ENCODE measurements at regions not wholly inside any gene's neighbourhood (a gene's known extent, or its start where the extent isn't known, plus 50 kb on each side); places are given as distances from the start of the nearest gene placed in this dataset.

GRCh38 chr2:136407117-136407951 lies 289.4 kb upstream of the CXCR4 start:
- H3K27me3 ChIP-seq (ENCODE audit: insufficient read depth, low read length, poor library complexity, severe bottlenecking) = peaks cover 14% of the 10 kb centered on the region
- H3K9me3 ChIP-seq (ENCODE audit: low read length) = no peaks in the 10 kb centered on the region
- peaks cover 26 to 75% of the 10 kb centered on the region in 2 donors for H3K27me3 Mint-ChIP-seq
- peaks cover 6 to 14% (median 7%) of the 10 kb centered on the region in 3 donors for H3K4me1 Mint-ChIP-seq
- H3K9me3 Mint-ChIP-seq = no peaks in the 10 kb centered on the region
- H3K4me3 ChIP-seq (ENCODE audit: low read length) = no peak overlapping the region
- no peak for DNase-seq
- no peaks in the 10 kb centered on the region for H3K36me3 ChIP-seq (ENCODE audit: insufficient read depth, low read length)
- H3K27ac ChIP-seq (ENCODE audit: low read depth, low read length) = no peak overlapping the region
- ChIA-PET CTCF (no interaction called here), POLR2A (no interaction called here)
- peak overlapping the region in 1 of 8 donors; percentile 34 for H3K27ac Mint-ChIP-seq
- no peak overlapping the region for H3K4me3 Mint-ChIP-seq
- H3K4me1 ChIP-seq (ENCODE audit: insufficient read depth, low read length) = no peaks in the 10 kb centered on the region
- no peaks in the 10 kb centered on the region for H3K36me3 Mint-ChIP-seq

- Mint-ChIP-seq H3K4me1 (peaks cover 6 to 14% (median 7%) of the 10 kb centered on the region in 3 donors), H3K27ac (peak overlapping the region in 1 of 8 donors; percentile 13), H3K9me3 (no peaks in the 10 kb centered on the region), H3K36me3 (no peaks in the 10 kb centered on the region), H3K4me3 (no peak overlapping the region), H3K27me3 (peaks cover 25 to 84% of the 10 kb centered on the region in 2 donors)
- CTCF ChIA-PET = no interaction called here
- peaks cover 14% of the 10 kb centered on the region for H3K27me3 ChIP-seq (ENCODE audit: insufficient read depth, low read length, poor library complexity, severe bottlenecking)
- no peaks in the 10 kb centered on the region for H3K9me3 ChIP-seq (ENCODE audit: low read length)
- no peak for DNase-seq
- no peaks in the 10 kb centered on the region for H3K36me3 ChIP-seq (ENCODE audit: insufficient read depth, low read length)
- H3K27ac ChIP-seq (ENCODE audit: low read depth, low read length) = no peak overlapping the region
- POLR2A ChIA-PET = no interaction called here
- no peaks in the 10 kb centered on the region for H3K4me1 ChIP-seq (ENCODE audit: insufficient read depth, low read length)
- H3K4me3 ChIP-seq (ENCODE audit: low read length) = no peak overlapping the region
These were observed 287.0 kb upstream of the CXCR4 start for GRCh38 chr2:136404925-136405324.

- ChIA-PET CTCF (no interaction called here), POLR2A (no interaction called here)
- Histone ChIP-seq H3K4me3 (ENCODE audit: low read length) (no peak overlapping the region), H3K27ac (ENCODE audit: low read depth, low read length) (no peak overlapping the region), H3K36me3 (ENCODE audit: insufficient read depth, low read length) (no peaks in the 10 kb centered on the region), H3K9me3 (ENCODE audit: low read length) (no peaks in the 10 kb centered on the region), H3K27me3 (ENCODE audit: insufficient read depth, low read length, poor library complexity, severe bottlenecking) (peaks cover 14% of the 10 kb centered on the region), H3K4me1 (ENCODE audit: insufficient read depth, low read length) (no peaks in the 10 kb centered on the region)
- Mint-ChIP-seq H3K36me3 (no peaks in the 10 kb centered on the region), H3K4me3 (no peak overlapping the region), H3K4me1 (peaks cover 6 to 14% (median 7%) of the 10 kb centered on the region in 3 donors), H3K27ac (no peak overlapping the region), H3K27me3 (peaks cover 22 to 81% of the 10 kb centered on the region in 2 donors), H3K9me3 (no peaks in the 10 kb centered on the region)
- DNase-seq = no peak
These were observed 286.2 kb upstream of the CXCR4 start for GRCh38 chr2:136404176-136404575.

- Mint-ChIP-seq H3K4me1 (no peaks in the 10 kb centered on the region), H3K9me3 (no peaks in the 10 kb centered on the region), H3K36me3 (no peaks in the 10 kb centered on the region), H3K27ac (no peak overlapping the region), H3K4me3 (no peak overlapping the region), H3K27me3 (peaks cover 15 to 63% of the 10 kb centered on the region in 2 donors)
- POLR2A ChIA-PET = no interaction called here
- no peak overlapping the region for H3K27ac ChIP-seq (ENCODE audit: low read depth, low read length)
- no peaks in the 10 kb centered on the region for H3K4me1 ChIP-seq (ENCODE audit: insufficient read depth, low read length)
- peaks cover 8% of the 10 kb centered on the region for H3K27me3 ChIP-seq (ENCODE audit: insufficient read depth, low read length, poor library complexity, severe bottlenecking)
- CTCF ChIA-PET = interaction anchor here (2.3 kb wide), 1 partner anchor 17 kb away, joined by 10 read pairs; no protein-coding TSS in a partner anchor
- no peaks in the 10 kb centered on the region for H3K36me3 ChIP-seq (ENCODE audit: insufficient read depth, low read length)
- DNase-seq = no peak
- no peaks in the 10 kb centered on the region for H3K9me3 ChIP-seq (ENCODE audit: low read length)
- H3K4me3 ChIP-seq (ENCODE audit: low read length) = no peak overlapping the region
These were observed 284.3 kb upstream of the CXCR4 start for GRCh38 chr2:136402281-136402680.

- H3K27me3 ChIP-seq (ENCODE audit: insufficient read depth, low read length, poor library complexity, severe bottlenecking) = no peaks in the 10 kb centered on the region
- no peak for DNase-seq
- no peaks in the 10 kb centered on the region for H3K4me1 ChIP-seq (ENCODE audit: insufficient read depth, low read length)
- POLR2A ChIA-PET = no interaction called here
- Mint-ChIP-seq H3K36me3 (no peaks in the 10 kb centered on the region), H3K4me3 (no peak overlapping the region), H3K27ac (no peak overlapping the region), H3K9me3 (no peaks in the 10 kb centered on the region), H3K27me3 (peaks cover 13 to 42% of the 10 kb centered on the region in 2 donors), H3K4me1 (no peaks in the 10 kb centered on the region)
- H3K36me3 ChIP-seq (ENCODE audit: insufficient read depth, low read length) = no peaks in the 10 kb centered on the region
- H3K4me3 ChIP-seq (ENCODE audit: low read length) = no peak overlapping the region
- CTCF ChIA-PET = no interaction called here
- no peak overlapping the region for H3K27ac ChIP-seq (ENCODE audit: low read depth, low read length)
- no peaks in the 10 kb centered on the region for H3K9me3 ChIP-seq (ENCODE audit: low read length)
These were observed 281.8 kb upstream of the CXCR4 start for GRCh38 chr2:136399667-136400289.

- H3K4me1 ChIP-seq (ENCODE audit: insufficient read depth, low read length) = peaks cover 5% of the 10 kb centered on the region
- no peak for DNase-seq
- Mint-ChIP-seq H3K9me3 (no peaks in the 10 kb centered on the region), H3K27me3 (peaks cover 0 to 7% of the 10 kb centered on the region in 2 donors), H3K27ac (no peak overlapping the region), H3K4me1 (peaks cover 5 to 7% (median 6%) of the 10 kb centered on the region in 3 donors), H3K36me3 (no peaks in the 10 kb centered on the region), H3K4me3 (no peak overlapping the region)
- H3K27me3 ChIP-seq (ENCODE audit: insufficient read depth, low read length, poor library complexity, severe bottlenecking) = no peaks in the 10 kb centered on the region
- H3K4me3 ChIP-seq (ENCODE audit: low read length) = no peak overlapping the region
- no peaks in the 10 kb centered on the region for H3K36me3 ChIP-seq (ENCODE audit: insufficient read depth, low read length)
- H3K27ac ChIP-seq (ENCODE audit: low read depth, low read length) = no peak overlapping the region
- POLR2A ChIA-PET = no interaction called here
- H3K9me3 ChIP-seq (ENCODE audit: low read length) = no peaks in the 10 kb centered on the region
- CTCF ChIA-PET = no interaction called here
These were observed 277.6 kb upstream of the CXCR4 start for GRCh38 chr2:136395582-136395981.

- Mint-ChIP-seq H3K27me3 (no peaks in the 10 kb centered on the region), H3K27ac (no peak overlapping the region), H3K4me3 (no peak overlapping the region), H3K4me1 (peaks cover 5 to 12% (median 7%) of the 10 kb centered on the region in 3 donors), H3K9me3 (no peaks in the 10 kb centered on the region), H3K36me3 (no peaks in the 10 kb centered on the region)
- ChIA-PET CTCF (no interaction called here), POLR2A (no interaction called here)
- Histone ChIP-seq H3K4me3 (ENCODE audit: low read length) (no peak overlapping the region), H3K4me1 (ENCODE audit: insufficient read depth, low read length) (peaks cover 5% of the 10 kb centered on the region), H3K36me3 (ENCODE audit: insufficient read depth, low read length) (no peaks in the 10 kb centered on the region), H3K27ac (ENCODE audit: low read depth, low read length) (no peak overlapping the region), H3K9me3 (ENCODE audit: low read length) (no peaks in the 10 kb centered on the region), H3K27me3 (ENCODE audit: insufficient read depth, low read length, poor library complexity, severe bottlenecking) (no peaks in the 10 kb centered on the region)
- no peak for DNase-seq
These were observed 276.4 kb upstream of the CXCR4 start for GRCh38 chr2:136394136-136395060.

- no peak overlapping the region for H3K4me3 ChIP-seq (ENCODE audit: low read length)
- H3K27ac ChIP-seq (ENCODE audit: low read depth, low read length) = no peak overlapping the region
- peaks cover 5 to 12% (median 7%) of the 10 kb centered on the region in 3 donors for H3K4me1 Mint-ChIP-seq
- H3K27me3 ChIP-seq (ENCODE audit: insufficient read depth, low read length, poor library complexity, severe bottlenecking) = no peaks in the 10 kb centered on the region
- H3K9me3 ChIP-seq (ENCODE audit: low read length) = no peaks in the 10 kb centered on the region
- no peak overlapping the region for H3K4me3 Mint-ChIP-seq
- H3K9me3 Mint-ChIP-seq = no peaks in the 10 kb centered on the region
- H3K36me3 Mint-ChIP-seq = no peaks in the 10 kb centered on the region
- H3K27ac Mint-ChIP-seq = no peak overlapping the region
- ChIA-PET POLR2A (no interaction called here), CTCF (no interaction called here)
- DNase-seq = no peak
- H3K4me1 ChIP-seq (ENCODE audit: insufficient read depth, low read length) = peaks cover 5% of the 10 kb centered on the region
- H3K27me3 Mint-ChIP-seq = no peaks in the 10 kb centered on the region
- no peaks in the 10 kb centered on the region for H3K36me3 ChIP-seq (ENCODE audit: insufficient read depth, low read length)
These were observed 275.6 kb upstream of the CXCR4 start for GRCh38 chr2:136393514-136393913.

Data from CD8-positive, alpha-beta memory T cell (primary cell).